Calu3 (cell line): ENCODE measurements at regions not wholly inside any gene's neighbourhood (a gene's known extent, or its start where the extent isn't known, plus 50 kb on each side); places are given as distances from the start of the nearest gene placed in this dataset.
A peak's percentile ranks its signal among the peaks of the same experiment; 100 is the strongest.

ENCODE experiments used
- BruUV-seq: library from RNA; stranded (reverse); fragments of 400-500 nt; replicated peaks from 2 replicates; lab custom pipeline; 2021; lab: Mats Ljungman, UMichigan
- CTCF ChIA-PET: fragments of 300-600 bp; sonication (Branson Sonifier 250); formaldehyde crosslinking; loops from one replicate; lab custom pipeline; 2022; ENCODE audit warnings: antibody characterized with exemption; lab: Charles Lee
- DNase-seq: peaks from one replicate; pipeline ENCODE4 v3.0.0; 2022
- H3K27ac Mint-ChIP-seq: one replicate; pipeline ENCODE4 v1.8.0; 2022; ENCODE audit warnings: mixed read lengths; ENCODE audit not compliant: unreplicated experiment
- H3K27me3 Mint-ChIP-seq: one replicate; pipeline ENCODE4 v1.8.0; 2022; ENCODE audit warnings: mixed read lengths; ENCODE audit not compliant: unreplicated experiment
- H3K36me3 Mint-ChIP-seq: one replicate; pipeline ENCODE4 v1.8.0; 2022; ENCODE audit warnings: mild to moderate bottlenecking, moderate library complexity, mixed read lengths; ENCODE audit not compliant: insufficient read depth, unreplicated experiment
- H3K4me1 Mint-ChIP-seq: one replicate; pipeline ENCODE4 v1.8.0; 2022; ENCODE audit warnings: mild to moderate bottlenecking, low read depth, mixed read lengths; ENCODE audit not compliant: unreplicated experiment
- H3K4me3 Mint-ChIP-seq: one replicate; pipeline ENCODE4 v1.8.0; 2022; ENCODE audit warnings: mild to moderate bottlenecking, low read depth, moderate library complexity, mixed read lengths; ENCODE audit not compliant: unreplicated experiment
- H3K9me3 Mint-ChIP-seq: one replicate; pipeline ENCODE4 v1.8.0; 2022; ENCODE audit warnings: low read depth, mixed read lengths; ENCODE audit not compliant: unreplicated experiment
- intact Hi-C: fragments of 100-400 bp; cut with micrococcal nuclease; formaldehyde crosslinking; loops from one replicate; pipeline ENCODE4 v1.10.0; 2022; ENCODE audit not compliant: unreplicated experiment
- TF ChIP-seq, protein P1 (sequence below): fragments of 200-600 bp; IDR thresholded peaks from one replicate; pipeline ENCODE4 v1.8.0; 2022; ENCODE audit warnings: antibody characterized with exemption; ENCODE audit not compliant: unreplicated experiment

DNA sequence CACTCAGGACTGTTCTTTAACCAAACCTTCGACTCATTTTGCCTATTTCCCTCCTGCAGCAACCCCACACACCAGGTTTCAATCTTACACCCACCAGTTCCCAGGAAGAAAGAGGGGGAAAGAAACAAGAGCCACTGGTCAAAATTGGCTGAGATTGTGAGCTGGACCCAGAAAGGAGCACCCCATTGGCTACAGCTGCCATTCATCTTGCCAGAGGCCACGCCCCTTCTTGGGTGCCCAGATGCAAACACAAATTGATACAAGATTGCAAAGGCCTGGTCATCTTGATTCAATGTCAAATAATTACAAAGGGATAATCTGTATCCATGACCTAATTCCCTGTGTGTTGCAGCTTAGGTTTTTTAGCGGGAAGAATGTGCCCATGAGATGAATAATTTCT, 258.4 kb downstream of the LIG4 start:
- no peaks in the 10 kb centered on the region for H3K4me1 Mint-ChIP-seq
- TF ChIP-seq, protein P1, sequence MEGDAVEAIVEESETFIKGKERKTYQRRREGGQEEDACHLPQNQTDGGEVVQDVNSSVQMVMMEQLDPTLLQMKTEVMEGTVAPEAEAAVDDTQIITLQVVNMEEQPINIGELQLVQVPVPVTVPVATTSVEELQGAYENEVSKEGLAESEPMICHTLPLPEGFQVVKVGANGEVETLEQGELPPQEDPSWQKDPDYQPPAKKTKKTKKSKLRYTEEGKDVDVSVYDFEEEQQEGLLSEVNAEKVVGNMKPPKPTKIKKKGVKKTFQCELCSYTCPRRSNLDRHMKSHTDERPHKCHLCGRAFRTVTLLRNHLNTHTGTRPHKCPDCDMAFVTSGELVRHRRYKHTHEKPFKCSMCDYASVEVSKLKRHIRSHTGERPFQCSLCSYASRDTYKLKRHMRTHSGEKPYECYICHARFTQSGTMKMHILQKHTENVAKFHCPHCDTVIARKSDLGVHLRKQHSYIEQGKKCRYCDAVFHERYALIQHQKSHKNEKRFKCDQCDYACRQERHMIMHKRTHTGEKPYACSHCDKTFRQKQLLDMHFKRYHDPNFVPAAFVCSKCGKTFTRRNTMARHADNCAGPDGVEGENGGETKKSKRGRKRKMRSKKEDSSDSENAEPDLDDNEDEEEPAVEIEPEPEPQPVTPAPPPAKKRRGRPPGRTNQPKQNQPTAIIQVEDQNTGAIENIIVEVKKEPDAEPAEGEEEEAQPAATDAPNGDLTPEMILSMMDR: no peak
- no peak for DNase-seq
- H3K4me3 Mint-ChIP-seq: no peak overlapping the region
- H3K9me3 Mint-ChIP-seq: no peaks in the 10 kb centered on the region
- CTCF ChIA-PET: no interaction called here
- no peaks in the 10 kb centered on the region for H3K36me3 Mint-ChIP-seq
- intact Hi-C loops: no loop called here
- no TSS peak for BruUV-seq
- no peaks in the 10 kb centered on the region for H3K27me3 Mint-ChIP-seq
- H3K27ac Mint-ChIP-seq: no peak overlapping the region

GRCh38 chr13:107942030-107942617, 273.2 kb downstream of the LIG4 start:
- no peak overlapping the region for H3K4me3 Mint-ChIP-seq
- H3K27me3 Mint-ChIP-seq: no peaks in the 10 kb centered on the region
- H3K4me1 Mint-ChIP-seq: no peaks in the 10 kb centered on the region
- H3K36me3 Mint-ChIP-seq: no peaks in the 10 kb centered on the region
- TF ChIP-seq, protein P1: no peak
- BruUV-seq: no TSS peak
- no peak for DNase-seq
- no peaks in the 10 kb centered on the region for H3K9me3 Mint-ChIP-seq
- H3K27ac Mint-ChIP-seq: no peak overlapping the region
- CTCF ChIA-PET: no interaction called here
- intact Hi-C loops: no loop called here

- peak; percentile 7 for DNase-seq
- Mint-ChIP-seq H3K4me1 (no peaks in the 10 kb centered on the region), H3K36me3 (no peaks in the 10 kb centered on the region), H3K27me3 (no peaks in the 10 kb centered on the region), H3K9me3 (no peaks in the 10 kb centered on the region), H3K27ac (no peak overlapping the region), H3K4me3 (no peak overlapping the region)
- BruUV-seq: no TSS peak
- intact Hi-C loops: no loop called here
- CTCF ChIA-PET: no interaction called here
- TF ChIP-seq, protein P1: no peak
Observed at GRCh38 chr13:107941345-107942029, 273.8 kb downstream of the LIG4 start.

DNA sequence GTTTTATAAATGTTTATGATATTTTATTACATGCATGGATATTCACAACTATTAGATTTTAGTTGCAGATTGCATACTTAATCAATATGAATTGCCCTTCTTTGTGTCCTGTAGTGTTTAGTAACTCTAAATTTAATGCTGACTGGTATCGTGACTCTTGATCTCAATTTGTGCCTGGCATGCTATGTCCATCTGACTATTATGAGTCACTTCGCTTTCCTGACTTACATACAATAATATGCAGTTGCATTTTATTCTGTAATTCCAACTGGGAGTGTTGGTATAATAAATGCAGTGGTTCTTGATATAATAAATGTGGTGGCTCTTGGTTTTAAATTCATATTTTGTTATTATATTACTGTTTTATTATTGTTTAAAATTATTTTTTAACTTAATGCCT, 277.5 kb downstream of the LIG4 start:
- intact Hi-C loops: no loop called here
- H3K4me1 Mint-ChIP-seq: no peaks in the 10 kb centered on the region
- H3K36me3 Mint-ChIP-seq: no peaks in the 10 kb centered on the region
- no peaks in the 10 kb centered on the region for H3K9me3 Mint-ChIP-seq
- CTCF ChIA-PET: no interaction called here
- H3K27me3 Mint-ChIP-seq: no peaks in the 10 kb centered on the region
- no TSS peak for BruUV-seq
- no peak overlapping the region for H3K27ac Mint-ChIP-seq
- DNase-seq: no peak
- TF ChIP-seq, protein P1: no peak
- no peak overlapping the region for H3K4me3 Mint-ChIP-seq
